GM23338 (cell line): ENCODE measurements at regions not wholly inside any gene's neighbourhood (a gene's known extent, or its start where the extent isn't known, plus 50 kb on each side); places are given as distances from the start of the nearest gene placed in this dataset.

Experiments
- EZH2 ChIP-seq: fragments of 200-600 bp; sonication (generic); IDR thresholded peaks from one replicate; pipeline ENCODE4 v1.8.0; 2017; ENCODE audit warnings: antibody characterized with exemption, mild to moderate bottlenecking, low read depth; ENCODE audit not compliant: unreplicated experiment
- EZH2phosphoT487 ChIP-seq: fragments of 200-600 bp; sonication (generic); IDR thresholded peaks from one replicate; pipeline ENCODE4 v1.8.1; 2018; ENCODE audit warnings: antibody characterized with exemption; ENCODE audit not compliant: unreplicated experiment
- POLR2AphosphoS5 ChIP-seq: IDR thresholded peaks from 2 replicates; pipeline ENCODE4 v1.6.1; 2016; ENCODE audit warnings: antibody characterized with exemption, low read depth
- TF ChIP-seq, protein P1 (sequence below), 2 experiments: fragments of 200-600 bp in 1 of 2; sonication (generic) in 1 of 2; conservative IDR thresholded peaks; 2 replicates each; pipeline versions ENCODE4 v1.5.1 to v1.6.1; 2016 to 2017; ENCODE audit warnings: antibody characterized with exemption in 2 of 2, low read depth in 2 of 2, mild to moderate bottlenecking in 2 of 2, moderate library complexity in 1 of 2

DNA sequence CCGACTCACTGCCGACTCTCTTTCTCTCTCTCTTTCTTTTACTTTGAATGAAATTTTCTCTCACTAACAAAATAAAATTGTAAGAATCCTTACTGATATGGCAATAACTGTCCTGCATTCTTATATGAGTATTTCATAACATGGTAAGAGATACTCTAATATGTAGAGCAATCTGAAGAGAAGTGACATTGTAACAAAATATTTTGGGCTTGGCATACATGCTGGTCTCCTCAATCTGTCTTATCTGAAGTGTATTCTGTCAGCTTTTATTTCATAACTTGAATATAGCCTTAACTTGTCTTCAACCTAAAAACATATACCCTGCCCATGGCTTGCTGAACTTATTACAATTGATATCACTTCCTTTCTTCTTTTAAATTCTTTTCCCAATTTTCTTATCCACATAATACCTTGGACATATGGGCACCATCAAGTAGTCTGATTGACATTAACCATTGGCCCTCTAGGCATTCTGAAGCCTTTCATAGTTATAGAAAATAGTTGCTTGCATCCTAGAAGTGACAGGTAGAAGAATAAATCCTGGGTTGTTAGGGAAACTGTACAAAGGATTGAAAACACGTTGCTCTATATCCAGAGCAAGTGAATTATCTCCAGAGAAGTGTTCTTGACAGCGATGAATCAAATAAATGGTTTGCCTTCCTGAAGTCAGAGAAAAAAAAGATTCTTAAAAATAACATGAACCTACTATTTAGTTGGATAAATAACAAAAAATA is 537.6 kb upstream of the TYRP1 start:
- TF ChIP-seq POLR2AphosphoS5 (no peak), EZH2phosphoT487 (no peak), EZH2 (no peak)
- TF ChIP-seq, protein P1, sequence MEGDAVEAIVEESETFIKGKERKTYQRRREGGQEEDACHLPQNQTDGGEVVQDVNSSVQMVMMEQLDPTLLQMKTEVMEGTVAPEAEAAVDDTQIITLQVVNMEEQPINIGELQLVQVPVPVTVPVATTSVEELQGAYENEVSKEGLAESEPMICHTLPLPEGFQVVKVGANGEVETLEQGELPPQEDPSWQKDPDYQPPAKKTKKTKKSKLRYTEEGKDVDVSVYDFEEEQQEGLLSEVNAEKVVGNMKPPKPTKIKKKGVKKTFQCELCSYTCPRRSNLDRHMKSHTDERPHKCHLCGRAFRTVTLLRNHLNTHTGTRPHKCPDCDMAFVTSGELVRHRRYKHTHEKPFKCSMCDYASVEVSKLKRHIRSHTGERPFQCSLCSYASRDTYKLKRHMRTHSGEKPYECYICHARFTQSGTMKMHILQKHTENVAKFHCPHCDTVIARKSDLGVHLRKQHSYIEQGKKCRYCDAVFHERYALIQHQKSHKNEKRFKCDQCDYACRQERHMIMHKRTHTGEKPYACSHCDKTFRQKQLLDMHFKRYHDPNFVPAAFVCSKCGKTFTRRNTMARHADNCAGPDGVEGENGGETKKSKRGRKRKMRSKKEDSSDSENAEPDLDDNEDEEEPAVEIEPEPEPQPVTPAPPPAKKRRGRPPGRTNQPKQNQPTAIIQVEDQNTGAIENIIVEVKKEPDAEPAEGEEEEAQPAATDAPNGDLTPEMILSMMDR (conservative IDR thresholded peaks at IDR 0.05; ENCODE audit: low read depth in 2 of 2): no peak
